ENCODE measurements at regions not wholly inside any gene's neighbourhood (a gene's known extent, or its start where the extent isn't known, plus 50 kb on each side); places are given as distances from the start of the nearest gene placed in this dataset.
"Not testable (repeated sequence)": the region's sequence is repeated elsewhere in the genome, so short reads cannot be mapped to it uniquely, and the experiment has no call there.

DNA sequence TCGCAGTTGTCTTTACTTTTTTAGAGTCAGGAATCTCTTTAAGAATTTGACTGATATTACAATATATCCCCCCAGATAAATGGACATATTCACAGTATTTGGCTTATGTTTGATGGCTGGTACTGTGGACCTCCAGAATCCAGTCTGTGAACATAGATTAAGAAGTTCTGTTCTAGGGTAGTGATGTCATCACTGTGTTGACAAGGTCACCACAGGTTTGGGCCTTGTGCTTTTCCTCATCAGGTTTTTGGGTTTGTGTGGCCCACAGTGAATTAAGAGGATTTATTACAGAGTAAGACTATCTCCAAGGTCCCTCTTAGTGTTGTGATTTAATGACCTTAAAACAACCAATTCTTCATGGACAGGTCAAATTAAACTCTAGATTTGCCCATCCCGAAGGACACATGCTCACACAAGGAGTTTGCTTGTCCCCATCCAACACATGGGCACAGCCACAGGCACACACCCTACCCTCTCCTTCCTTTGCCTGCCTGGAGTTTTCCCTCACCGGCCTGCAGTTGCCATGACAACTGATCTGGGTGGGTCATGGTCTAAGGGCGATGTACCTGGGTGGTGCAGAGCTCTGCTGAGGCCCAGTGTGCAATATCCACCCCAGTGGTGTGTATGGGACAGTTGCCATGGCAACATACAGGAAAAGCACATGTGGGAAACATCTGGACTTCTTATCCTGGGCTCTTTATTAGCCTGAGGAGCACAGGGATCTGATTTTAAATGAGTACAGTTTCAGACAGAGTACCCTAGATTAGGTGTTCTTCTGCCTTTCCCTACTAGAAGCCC is 98.6 kb downstream of the NAV1 start:
- no peak for DNase-seq (ENCODE audit: low read depth in 3 of 3)

DNA sequence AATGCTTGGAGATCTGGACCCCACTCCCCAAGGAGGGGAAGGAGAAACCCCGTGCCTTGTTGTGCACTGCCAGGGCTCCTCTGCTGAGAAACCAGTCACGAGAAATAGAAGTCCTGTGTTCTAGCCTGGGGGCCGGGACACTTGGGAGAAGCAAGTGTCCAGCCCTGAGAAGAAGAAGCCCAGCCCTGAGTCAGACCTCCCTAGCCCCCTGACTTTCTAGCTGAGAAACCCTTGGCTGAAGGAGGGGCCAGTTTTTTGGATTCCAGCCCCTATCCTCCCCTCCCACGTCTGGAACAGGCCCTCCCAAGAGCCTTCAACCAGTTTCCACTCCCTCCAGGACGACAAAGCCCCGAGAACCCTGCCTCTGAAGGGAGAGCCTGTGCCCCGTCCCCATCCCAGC is 100.5 kb downstream of the NAV1 start:
- no peak for DNase-seq (ENCODE audit: low read depth in 3 of 3)

DNA sequence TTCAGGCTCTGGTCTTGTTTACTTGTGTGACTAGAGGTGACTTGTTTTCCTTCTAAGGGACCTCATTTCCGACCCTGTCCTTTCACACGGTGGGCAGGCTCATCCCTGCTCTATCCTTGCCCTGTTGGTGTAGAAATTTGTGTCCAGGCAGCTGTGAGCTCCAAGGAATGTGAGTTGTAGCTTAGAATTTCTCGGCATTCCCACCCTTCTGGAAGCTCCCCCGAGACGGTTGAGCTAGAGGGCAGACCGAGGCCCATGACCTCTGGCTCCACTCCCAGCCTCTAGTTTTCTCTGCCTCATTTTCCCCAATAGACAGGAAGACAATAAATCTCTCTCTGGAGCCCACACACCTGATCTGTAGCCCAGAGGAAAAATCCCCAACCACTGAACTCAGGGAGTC is 100.9 kb downstream of the NAV1 start:
- no peak for DNase-seq (ENCODE audit: low read depth in 3 of 3)

DNA sequence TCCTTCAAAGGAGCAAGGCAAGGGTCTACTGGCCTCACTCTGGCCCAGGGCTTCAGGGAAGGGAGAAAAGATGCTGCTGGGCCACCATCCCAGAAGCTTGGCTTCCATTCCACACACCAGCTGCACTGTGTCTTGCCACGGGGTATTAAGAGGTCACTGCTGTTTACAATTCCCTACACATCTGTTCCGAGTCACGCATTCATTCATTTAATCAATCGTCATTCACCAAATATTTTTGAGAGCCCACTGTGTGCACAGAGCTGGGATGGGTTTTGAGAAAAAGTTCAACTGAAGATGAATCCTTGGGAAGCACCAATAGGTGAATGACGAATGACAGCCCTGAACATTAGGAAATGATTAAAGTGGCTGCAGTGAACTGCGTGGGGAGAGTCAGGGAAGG is 101.7 kb downstream of the NAV1 start:
- no peak for DNase-seq (ENCODE audit: low read depth in 3 of 3)

DNA sequence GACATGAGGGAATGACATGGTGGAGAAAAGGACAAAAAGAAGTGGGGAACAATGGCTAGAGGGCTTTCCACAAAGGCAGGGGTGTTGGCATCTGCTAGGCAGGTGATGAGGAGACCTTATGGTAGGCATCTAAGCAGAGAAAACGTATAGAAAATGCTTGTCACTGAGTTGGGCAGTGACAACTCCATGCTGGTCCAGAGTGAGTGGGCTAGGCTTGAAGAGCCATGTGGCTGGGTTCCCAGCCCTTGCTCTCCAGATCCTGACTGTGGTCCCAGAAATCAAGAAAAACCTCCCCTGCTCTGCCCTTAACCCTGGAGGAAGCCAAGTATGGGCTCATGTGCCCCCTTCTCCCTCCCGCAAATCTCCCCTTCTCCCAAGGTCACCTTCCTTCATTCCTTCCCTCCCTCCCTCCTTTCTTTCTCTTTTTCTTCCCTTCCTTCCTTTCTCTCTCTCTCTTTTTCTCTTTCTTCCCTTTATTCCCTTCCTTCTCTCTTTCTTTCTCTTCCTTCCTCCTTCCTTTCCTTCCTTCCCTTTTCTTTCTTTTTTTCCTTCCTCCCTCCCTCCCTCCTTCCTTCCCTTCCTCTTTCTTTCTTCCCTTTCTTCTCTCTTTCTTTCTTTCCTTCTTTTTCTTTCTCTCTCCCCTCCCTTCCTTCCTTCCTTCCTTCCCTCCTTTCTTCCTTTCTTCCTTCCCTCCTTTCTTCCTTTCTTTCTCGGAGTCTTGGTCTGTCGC is 102.8 kb downstream of the NAV1 start:
- DNase-seq (ENCODE audit: low read depth in 3 of 3), result no peak

DNA sequence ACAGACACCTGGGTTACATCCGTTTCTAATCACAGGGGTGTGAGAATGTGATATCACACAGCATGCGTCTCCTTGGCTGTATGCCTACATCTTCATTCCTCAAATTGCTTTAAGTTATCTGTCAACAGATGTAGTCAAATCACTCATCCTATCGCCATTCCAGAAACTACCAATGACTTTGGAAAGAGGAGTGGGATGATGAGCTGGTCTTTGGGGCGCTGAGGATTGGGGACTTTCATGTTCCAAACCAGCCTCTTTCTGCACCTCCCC is 104.8 kb downstream of the NAV1 start:
- DNase-seq (ENCODE audit: low read depth in 3 of 3), result no peak

DNA sequence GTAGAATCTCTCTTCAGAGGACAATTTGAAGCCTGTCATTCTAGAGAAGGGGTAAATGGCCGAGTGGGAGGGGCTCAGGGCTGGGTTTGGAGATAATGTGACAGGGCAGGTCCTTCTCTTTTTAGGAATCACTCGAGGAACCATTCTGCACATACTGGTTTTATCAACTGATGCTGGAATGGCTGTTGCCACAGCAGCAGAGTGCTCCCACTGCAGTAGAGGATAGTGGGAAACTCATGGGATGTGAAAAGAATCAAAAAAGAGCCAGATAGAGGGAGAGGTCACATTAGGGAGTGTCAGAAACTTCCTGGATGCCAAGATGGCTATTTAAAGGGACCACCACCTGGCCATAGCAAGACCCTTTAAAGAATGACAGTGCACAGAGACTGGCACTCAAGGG is 105.3 kb downstream of the NAV1 start:
- no peak for DNase-seq (ENCODE audit: low read depth in 3 of 3)

DNA sequence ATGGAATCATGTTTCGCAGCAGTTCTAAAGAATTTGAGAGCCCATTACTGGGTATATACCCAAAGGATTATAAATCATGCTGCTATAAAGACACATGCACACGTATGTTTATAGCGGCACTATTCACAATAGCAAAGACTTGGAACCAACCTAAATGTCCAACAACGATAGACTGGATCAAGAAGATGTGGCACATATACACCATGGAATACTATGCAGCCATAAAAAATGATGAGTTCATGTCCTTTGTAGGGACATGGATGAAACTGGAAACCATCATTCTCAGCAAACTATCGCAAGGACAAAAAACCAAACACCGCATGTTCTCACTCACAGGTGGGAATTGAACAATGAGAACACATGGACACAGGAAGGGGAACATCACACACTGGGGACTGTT is 106.1 kb downstream of the NAV1 start:
- DNase-seq (ENCODE audit: low read depth in 3 of 3), result not testable (repeated sequence)

DNA sequence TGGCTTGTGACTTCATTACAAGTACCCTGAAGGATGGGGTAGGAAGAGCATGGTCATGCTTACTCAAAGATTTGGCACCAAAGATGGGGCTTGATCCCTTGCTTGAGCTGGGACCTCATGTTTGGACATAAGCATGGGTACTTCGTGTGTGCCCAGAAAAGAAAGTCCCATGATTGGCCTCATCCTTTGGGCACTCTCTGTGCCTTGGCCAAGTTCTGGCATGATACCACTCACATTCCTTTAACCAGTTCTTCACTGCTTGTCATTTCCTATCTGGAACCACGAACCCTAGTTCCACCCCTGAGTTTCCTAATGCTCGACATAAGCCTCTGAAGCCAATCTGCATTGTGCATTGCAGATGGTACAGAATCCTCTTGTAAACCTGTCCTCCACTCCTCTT is 107.0 kb downstream of the NAV1 start:
- no peak for DNase-seq (ENCODE audit: low read depth in 3 of 3)

DNA sequence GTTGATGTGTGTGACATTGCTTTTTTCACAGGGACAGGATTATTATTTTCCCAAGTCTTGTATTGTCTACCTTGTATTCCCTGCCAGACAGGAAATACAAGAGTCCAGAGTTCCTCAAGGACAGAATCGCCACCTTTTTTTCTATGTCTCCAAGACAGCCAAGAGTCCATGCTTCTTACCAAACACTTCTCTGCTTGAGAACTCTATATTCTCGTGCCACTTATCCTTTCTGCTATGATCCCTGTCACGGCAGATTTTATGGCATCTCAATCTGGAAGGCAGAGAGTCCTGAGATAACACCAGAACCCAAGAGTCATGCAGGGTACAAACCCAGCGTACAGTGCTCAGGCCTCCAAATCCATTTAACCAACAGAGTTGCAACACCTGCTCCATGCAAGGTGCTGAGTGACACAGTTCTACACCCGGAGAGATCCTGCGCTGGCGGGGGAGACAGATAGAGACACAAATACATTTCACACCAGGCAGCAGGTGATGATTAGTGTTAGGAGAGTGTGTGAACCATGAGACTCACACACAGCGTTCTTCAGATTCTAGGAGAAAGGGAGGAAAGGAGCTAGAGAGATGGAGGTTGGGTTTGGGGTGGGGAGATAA is 107.6 kb downstream of the NAV1 start:
- no peak for DNase-seq (ENCODE audit: low read depth in 3 of 3)

DNA sequence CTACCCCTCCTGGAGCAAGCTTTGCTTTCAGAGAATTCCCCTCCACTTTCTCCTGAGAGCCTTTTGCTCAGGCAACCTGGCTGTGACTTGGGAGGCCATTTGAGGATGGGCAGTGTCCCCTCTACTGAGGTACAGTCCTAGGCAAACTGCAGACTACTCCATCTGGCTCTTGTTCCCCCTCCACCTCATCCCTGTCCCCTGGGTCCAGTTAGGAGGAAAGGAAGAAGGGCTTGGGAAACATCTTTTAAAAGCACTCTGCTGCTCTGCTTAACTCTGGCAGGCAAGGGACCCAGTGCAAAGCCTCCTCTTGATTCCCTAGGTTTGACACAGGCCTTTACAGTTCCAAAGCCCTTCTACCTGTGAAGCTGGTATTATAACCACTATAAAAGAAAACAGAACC is 108.2 kb downstream of the NAV1 start:
- DNase-seq (ENCODE audit: low read depth in 3 of 3), result no peak

DNA sequence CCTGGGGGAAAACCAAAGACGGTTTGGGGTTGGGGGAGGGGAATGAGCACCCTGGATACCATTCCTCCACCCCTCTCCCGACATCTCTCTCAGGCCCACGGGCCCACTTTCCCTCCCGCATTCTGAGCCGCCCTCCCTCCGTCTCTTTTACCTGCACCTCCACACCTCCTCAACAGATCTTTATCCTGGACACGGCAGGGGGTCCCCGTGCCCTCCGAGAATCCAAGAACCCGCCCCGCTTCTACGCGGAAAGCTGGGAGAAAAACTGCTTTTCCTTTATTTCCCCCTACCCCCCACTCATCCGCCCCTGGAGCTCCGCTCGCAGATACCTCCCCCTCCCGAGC is 108.8 kb downstream of the NAV1 start:
- DNase-seq (ENCODE audit: low read depth in 3 of 3), result no peak

DNA sequence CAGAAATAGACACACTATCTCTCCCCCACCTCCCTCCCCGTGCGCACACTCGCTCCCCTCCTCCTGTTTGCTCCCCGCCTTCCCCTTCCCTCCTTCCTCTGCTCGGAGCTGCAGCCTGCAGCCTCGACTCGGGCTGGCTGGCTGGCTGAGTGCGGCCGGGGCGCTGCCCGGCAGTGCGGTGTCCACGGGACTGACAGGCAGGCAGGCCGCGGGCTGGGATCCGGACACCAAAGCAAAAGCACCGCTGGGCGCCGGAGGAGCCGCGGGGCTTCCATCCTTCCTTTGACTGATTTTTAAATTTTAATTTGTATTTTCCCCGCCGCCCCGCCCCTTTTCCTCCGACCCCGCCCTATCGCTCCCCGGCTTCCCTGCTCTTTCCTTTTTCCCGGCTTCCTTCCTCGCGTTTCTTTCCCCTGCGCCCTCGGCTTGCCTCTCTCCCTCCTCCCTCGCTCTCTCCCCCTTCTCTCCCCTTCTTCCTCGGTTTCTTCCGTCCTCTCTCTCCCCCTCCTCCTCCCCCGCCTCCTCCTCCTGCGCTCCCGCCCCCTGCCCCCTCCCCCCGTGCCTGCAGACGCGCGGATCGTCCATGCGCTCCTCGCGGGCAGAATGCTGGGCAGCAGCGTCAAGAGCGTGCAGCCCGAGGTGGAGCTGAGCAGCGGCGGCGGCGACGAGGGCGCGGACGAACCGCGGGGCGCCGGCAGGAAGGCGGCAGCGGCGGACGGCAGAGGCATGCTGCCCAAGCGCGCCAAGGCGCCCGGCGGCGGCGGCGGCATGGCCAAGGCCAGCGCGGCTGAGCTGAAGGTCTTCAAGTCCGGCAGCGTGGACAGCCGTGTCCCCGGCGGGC is 109.4 kb downstream of the NAV1 start:
- DNase-seq (ENCODE audit: low read depth in 3 of 3), result no peak

DNA sequence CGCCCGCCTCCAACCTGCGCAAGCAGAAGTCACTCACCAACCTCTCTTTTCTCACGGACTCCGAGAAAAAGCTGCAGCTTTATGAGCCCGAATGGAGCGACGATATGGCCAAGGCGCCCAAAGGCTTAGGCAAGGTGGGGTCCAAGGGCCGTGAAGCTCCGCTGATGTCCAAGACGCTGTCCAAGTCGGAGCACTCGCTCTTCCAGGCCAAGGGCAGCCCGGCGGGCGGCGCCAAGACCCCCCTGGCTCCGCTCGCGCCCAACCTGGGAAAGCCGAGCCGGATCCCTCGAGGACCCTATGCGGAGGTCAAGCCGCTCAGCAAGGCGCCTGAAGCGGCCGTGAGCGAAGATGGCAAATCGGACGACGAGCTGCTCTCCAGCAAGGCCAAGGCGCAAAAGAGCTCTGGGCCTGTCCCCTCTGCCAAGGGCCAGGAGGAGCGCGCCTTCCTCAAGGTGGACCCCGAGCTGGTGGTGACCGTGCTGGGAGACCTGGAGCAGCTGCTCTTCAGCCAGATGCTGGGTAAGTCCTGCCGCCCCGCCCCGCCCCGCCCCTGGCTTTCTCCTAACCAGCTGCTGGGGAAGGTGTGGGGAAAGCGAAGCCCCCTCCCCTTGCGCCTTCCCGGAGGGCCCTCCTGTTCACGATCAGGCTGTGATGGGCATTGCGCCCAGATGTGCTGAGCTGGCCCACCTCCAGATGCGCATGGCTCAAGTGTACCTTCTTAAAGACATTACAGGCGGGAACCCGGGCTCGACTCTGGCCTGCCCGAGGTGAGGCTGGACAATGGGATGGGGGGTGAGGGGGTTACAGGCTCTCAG is 110.2 kb downstream of the NAV1 start:
- DNase-seq (ENCODE audit: low read depth in 3 of 3), result no peak

DNA sequence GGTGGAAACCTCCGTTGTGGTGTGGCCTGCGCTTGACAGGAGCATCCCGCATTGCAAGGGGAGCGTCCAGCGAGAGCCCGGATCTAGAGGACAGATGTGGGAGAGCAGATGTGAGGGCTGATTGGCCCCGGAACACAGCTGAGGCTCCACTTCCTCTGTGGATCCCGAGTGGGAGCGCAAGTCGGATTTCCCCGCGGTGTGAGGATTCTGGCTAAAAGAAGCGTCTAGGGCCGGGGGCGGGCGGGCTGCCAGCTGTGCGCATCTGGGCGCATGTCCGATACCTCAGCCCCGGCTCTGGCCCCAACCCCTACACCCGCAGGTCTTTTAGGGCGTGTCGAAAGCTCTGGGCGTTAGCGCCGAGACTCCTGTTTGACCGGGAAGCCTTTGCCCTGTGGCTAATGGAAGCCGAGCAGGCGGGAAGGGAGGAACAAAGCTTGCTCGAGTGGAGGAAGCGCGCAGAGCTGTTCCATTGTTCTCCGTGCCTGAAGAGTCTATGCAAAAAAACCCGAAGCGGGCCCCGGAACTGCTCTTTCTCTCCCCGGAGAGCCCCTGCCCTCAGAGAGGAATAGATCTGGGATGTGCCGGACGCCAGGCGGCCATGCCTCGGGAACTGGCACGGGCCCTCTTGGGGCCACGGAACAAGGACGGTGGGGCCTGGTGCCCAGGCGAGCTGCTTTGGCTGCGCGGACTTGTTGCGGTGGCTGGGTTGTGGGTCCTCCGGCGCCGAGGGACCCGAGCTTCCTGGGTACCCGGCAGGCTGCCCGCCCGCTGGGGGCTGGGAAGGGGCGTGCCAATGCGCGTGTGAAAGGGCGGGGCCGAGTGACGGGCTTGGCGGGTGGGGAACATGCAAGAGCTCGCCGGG is 111.1 kb downstream of the NAV1 start:
- no peak for DNase-seq (ENCODE audit: low read depth in 3 of 3)

DNA sequence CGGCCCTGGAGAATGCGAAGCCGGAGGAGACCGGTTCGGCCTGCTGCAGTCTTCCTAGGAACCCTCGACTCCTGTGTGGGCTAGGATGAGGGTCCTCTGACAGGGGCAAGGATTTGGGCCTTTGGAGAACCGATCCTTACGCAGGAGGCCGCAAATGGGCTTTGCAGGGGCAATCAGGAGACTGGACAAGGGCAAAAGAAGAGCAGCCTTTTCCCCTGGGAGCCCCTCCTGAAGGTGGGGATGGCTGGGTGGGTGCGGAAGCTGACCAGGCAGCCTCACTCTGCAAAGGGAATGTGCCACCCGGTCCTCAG is 111.7 kb downstream of the NAV1 start:
- DNase-seq (ENCODE audit: low read depth in 3 of 3), result no peak

DNA sequence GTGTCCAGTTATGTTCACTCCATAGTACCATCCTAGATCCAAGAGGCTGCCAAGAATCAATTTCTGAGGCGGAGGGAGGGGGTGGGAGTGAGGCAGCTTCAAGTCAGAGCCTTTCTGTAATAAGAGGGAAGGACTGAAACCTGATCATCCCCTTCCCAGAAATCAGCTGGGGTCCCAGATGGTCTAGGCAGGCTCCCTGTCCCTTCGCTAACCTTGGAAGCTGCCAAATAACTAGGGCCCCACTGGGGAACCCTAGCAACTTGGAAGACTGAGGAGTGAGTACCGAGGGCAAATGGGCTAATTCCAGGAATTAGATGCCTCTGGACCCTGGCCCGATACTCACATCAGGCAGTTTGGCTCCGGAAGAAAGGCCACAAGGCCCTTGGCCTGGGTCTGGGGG is 113.3 kb downstream of the NAV1 start:
- DNase-seq (ENCODE audit: low read depth in 3 of 3), result no peak

DNA sequence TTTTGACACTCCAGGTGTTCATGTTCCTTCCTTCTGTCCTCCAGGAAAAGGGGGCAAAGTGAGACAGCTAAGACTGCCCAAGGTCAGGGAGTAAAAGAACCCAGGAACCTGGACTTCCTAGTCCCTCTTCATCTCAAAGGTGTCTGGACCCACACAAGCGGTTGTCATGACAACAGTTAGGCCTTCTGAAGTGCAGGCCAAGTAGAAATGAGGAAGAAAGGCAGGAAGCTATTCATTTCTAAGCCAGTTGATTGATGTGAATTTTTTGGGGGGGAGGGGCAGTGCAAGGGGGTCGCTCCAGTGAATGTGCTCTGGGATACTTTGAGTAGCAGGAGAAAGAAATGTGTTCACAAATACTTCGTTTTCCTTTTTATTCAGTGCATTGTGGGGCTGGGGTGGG is 114.3 kb downstream of the NAV1 start:
- no peak for DNase-seq (ENCODE audit: low read depth in 3 of 3)

DNA sequence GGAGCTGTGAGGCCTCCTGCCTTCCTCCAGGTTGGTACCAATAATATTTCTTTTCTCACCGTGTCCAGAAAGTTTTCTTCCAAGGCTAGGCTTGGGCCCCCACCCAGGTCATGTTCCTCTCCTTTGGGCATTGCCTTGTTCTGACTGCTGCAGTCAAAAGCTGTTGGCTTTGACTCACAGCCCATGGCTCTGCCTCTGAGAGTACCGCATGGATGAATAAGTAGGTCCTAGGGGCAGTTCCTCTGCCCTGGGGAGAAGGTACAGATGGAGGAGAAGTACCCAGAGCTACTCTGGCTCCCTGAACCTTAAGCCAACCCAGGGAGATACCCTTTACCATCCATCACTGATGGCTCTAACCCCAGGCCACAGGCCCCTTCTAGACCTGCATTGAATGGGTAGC is 115.0 kb downstream of the NAV1 start:
- no peak for DNase-seq (ENCODE audit: low read depth in 3 of 3)

DNA sequence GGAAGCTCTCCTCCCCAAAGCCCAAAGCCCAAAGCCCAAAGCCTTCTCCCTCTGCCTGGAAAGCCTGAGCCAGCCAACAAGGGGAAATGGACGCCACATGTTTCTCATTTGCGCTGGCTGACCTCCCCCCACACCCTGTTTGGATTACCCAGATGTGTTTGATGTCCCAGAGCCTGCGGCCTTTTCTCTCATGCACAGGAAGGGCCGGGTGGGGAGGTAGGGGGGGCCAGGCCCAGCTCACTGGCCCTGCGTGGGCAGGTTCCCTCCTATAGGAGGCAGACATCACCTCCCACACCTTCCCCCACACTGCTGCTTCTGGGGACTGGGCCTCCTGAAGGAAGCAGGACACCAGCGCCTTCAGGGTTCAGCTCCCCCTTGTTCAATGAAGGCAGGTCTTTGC is 116.3 kb downstream of the NAV1 start:
- no peak for DNase-seq (ENCODE audit: low read depth in 3 of 3)

DNA sequence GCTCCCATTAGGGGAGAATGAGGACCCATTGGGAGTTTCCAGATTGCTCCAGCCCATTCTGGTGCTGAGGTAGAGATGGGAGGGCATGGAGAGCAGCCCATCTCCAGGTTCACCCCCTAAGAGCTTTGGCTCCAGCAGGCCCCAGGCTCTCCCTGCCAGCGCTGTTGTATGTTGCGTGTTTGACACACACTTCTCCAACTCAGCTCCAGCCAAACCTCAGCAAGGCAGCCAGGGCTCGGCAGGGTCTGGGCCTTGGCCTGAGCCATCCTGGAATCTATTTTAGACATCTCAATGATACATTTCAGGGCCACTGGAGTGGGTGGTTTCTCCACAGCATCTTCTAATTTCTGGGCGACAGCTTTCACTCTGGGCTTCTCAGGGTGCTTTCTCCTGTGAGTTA is 117.0 kb downstream of the NAV1 start:
- DNase-seq (ENCODE audit: low read depth in 3 of 3), result no peak
